Urinary bladder (tissue), 3 donors: ENCODE measurements at regions not wholly inside any gene's neighbourhood (a gene's known extent, or its start where the extent isn't known, plus 50 kb on each side); places are given as distances from the start of the nearest gene placed in this dataset.

ENCODE experiments used
- DNase-seq: peaks from one replicate; pipeline ENCODE4 v3.0.0-alpha.2; 2015; ENCODE audit errors: extremely low spot score
- H3K27ac ChIP-seq: one replicate; pipeline ENCODE4 v1.5.1; 2013; ENCODE audit warnings: low read depth, mild to moderate bottlenecking, moderate library complexity
- H3K36me3 ChIP-seq: one replicate; pipeline ENCODE4 v1.6.1; 2013; ENCODE audit warnings: mild to moderate bottlenecking, moderate library complexity; ENCODE audit not compliant: insufficient read depth
- H3K4me1 ChIP-seq: one replicate; pipeline ENCODE4 v1.6.1; 2013; ENCODE audit warnings: mild to moderate bottlenecking, moderate library complexity; ENCODE audit not compliant: insufficient read depth
- H3K4me3 ChIP-seq: one replicate; pipeline ENCODE4 v1.5.1; 2013; ENCODE audit warnings: low read depth, low read length
- WGBS: extraction: QIAGEN DNeasy Blood & Tissue Kit; methylation state at CpG from one replicate; pipeline ENCODE4 v1.1.7; 2013; 5-methylcytosine and 5-hydroxymethylcytosine counted together
- donor health status: healthy with polysubstance abuse.
- donor health status: healthy.

- Histone ChIP-seq H3K27ac (no peak overlapping the region), H3K4me1 (no peaks in the 10 kb centered on the region), H3K36me3 (no peaks in the 10 kb centered on the region), H3K4me3 (no peak overlapping the region)
- 74% methylated on average over 4 of the region's 4 CpGs for WGBS
- no peak for DNase-seq
These were observed 435.0 kb downstream of the CNTN6 start for GRCh38 chr3:1527786-1528185.

GRCh38 chr3:1528621-1529020 is 435.8 kb downstream of the CNTN6 start:
- no peak for DNase-seq
- Histone ChIP-seq H3K4me3 (no peak overlapping the region), H3K4me1 (no peaks in the 10 kb centered on the region), H3K27ac (no peak overlapping the region), H3K36me3 (no peaks in the 10 kb centered on the region)
- WGBS, result 80% methylated on average over 4 of the region's 4 CpGs

- no peaks in the 10 kb centered on the region for H3K36me3 ChIP-seq
- H3K4me3 ChIP-seq, result no peak overlapping the region
- H3K27ac ChIP-seq, result no peak overlapping the region
- H3K4me1 ChIP-seq, result no peaks in the 10 kb centered on the region
- WGBS, result 31% methylated on average over 4 of the region's 4 CpGs
- no peak for DNase-seq
These were observed 436.9 kb downstream of the CNTN6 start for GRCh38 chr3:1529676-1530075.

DNA sequence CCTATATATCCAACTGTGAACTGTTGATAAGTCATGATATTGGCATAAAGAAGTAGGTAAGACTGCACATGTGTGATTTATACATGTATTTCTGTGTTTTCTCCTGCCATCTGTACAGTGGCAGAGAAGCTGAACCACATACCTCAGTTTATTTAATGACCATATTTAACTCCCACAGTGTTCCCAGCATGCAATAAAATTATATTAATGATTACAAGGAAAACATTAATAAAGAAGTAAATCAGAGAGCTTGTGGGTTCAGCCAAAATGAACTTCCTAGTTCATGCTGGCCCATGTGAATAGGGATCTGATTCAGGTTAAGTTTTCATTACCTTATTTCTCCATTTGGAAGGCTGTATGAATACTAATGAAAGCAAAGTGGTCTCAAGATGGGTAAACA is 439.2 kb downstream of the CNTN6 start:
- Histone ChIP-seq H3K4me3 (no peak overlapping the region), H3K36me3 (no peaks in the 10 kb centered on the region), H3K27ac (no peak overlapping the region), H3K4me1 (no peaks in the 10 kb centered on the region)
- no peak for DNase-seq

- 90% methylated on average over 4 of the region's 4 CpGs for WGBS
- Histone ChIP-seq H3K4me3 (no peak overlapping the region), H3K36me3 (no peaks in the 10 kb centered on the region), H3K27ac (no peak overlapping the region), H3K4me1 (no peaks in the 10 kb centered on the region)
- no peak for DNase-seq
These were observed 440.2 kb downstream of the CNTN6 start for GRCh38 chr3:1532935-1533606.

DNA sequence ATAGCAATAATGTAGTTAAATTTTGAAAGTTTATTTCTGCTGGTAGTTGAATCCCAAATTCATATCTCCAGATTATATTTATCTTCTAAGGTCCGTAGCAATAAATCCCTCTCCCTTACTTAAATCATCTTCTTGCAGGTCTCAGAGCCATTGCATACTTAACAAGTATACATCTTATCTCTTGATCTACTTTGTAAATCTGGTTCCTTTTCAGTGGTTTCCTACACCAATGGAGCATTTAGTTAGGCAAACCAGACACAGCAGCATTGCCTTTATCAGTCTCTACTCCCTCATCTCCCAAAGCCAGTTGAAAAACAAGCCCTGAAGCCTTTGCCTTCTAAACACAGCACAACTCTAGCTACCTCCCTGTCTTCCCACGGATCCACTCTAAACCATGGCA is 440.9 kb downstream of the CNTN6 start:
- no peak for DNase-seq
- H3K27ac ChIP-seq, result no peak overlapping the region
- H3K36me3 ChIP-seq, result no peaks in the 10 kb centered on the region
- H3K4me3 ChIP-seq, result no peak overlapping the region
- WGBS, result 29% methylated on average over 2 of the region's 2 CpGs
- no peaks in the 10 kb centered on the region for H3K4me1 ChIP-seq

GRCh38 chr3:1534252-1534651 is 441.4 kb downstream of the CNTN6 start:
- Histone ChIP-seq H3K4me1 (no peaks in the 10 kb centered on the region), H3K27ac (no peak overlapping the region), H3K4me3 (no peak overlapping the region), H3K36me3 (no peaks in the 10 kb centered on the region)
- 67% methylated on average over 3 of the region's 3 CpGs for WGBS
- DNase-seq, result no peak

DNA sequence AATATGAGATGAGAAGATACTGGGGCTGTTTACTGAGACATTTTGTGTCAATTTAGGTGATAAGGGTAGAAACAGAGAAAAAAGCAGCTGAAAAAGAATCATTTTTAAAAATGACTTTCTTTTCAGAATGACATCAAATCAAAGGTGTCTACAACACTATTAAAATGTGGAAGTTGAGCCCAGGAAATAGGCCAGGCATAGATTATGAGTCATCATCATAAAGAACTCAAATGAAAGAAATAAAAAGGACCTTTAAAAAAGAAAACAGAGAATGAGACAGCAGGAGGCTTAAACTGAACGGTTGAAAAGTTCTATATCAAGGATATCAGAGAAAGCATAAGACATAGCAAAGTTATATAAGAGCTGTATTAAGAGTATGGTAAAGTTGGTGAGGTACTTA is 442.5 kb downstream of the CNTN6 start:
- Histone ChIP-seq H3K36me3 (no peaks in the 10 kb centered on the region), H3K27ac (no peak overlapping the region), H3K4me3 (no peak overlapping the region), H3K4me1 (no peaks in the 10 kb centered on the region)
- WGBS, result 35% methylated on average over 1 of the region's 1 CpG
- DNase-seq, result no peak

GRCh38 chr3:1540686-1541085 is 447.9 kb downstream of the CNTN6 start:
- 84% methylated on average over 1 of the region's 1 CpG for WGBS
- DNase-seq, result no peak
- Histone ChIP-seq H3K36me3 (no peaks in the 10 kb centered on the region), H3K4me3 (no peak overlapping the region), H3K4me1 (no peaks in the 10 kb centered on the region), H3K27ac (no peak overlapping the region)

DNA sequence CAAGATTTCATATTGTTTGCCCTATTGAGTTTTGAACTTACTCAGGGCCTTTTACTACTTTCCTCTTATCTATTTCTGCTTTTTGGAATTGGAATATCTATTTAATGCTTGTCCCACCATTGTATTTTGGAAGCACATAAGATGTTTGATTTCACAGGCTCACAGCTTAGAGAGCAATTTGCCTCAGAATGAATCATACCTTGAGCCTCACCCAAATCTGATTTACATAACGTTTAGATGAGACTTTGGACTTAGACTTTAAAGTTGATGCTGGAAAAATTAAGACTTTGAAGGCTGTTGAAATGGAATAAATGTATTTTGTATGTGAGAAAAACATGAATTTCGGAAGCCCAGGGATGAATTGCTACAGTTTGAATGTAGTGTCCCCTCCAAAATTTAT is 458.9 kb downstream of the CNTN6 start:
- H3K4me1 ChIP-seq, result no peaks in the 10 kb centered on the region
- no peak for DNase-seq
- 68% methylated on average over 2 of the region's 2 CpGs for WGBS
- no peaks in the 10 kb centered on the region for H3K36me3 ChIP-seq
- no peak overlapping the region for H3K27ac ChIP-seq
- H3K4me3 ChIP-seq, result no peak overlapping the region

DNA sequence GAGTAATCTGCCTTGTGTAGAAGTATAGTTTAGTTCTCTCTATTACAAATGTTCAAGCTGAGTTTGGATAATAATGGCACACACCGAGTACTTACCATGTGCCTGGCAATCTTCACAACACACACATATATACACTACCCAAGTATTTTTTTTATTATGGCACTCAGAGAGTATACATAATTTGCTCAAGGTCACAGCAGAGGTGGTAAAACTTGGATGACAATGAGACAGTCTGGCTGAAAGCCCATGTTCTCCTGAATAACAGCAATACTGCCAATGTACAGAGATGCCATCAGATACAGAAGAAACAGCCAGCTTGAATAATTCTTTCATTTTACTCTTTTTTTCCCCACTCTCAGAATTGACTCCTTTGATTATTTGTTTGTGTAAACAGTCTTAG is 460.0 kb downstream of the CNTN6 start:
- H3K27ac ChIP-seq, result no peak overlapping the region
- no peak for DNase-seq
- 74% methylated on average over 1 of the region's 1 CpG for WGBS
- H3K4me3 ChIP-seq, result no peak overlapping the region
- no peaks in the 10 kb centered on the region for H3K36me3 ChIP-seq
- H3K4me1 ChIP-seq, result no peaks in the 10 kb centered on the region

DNA sequence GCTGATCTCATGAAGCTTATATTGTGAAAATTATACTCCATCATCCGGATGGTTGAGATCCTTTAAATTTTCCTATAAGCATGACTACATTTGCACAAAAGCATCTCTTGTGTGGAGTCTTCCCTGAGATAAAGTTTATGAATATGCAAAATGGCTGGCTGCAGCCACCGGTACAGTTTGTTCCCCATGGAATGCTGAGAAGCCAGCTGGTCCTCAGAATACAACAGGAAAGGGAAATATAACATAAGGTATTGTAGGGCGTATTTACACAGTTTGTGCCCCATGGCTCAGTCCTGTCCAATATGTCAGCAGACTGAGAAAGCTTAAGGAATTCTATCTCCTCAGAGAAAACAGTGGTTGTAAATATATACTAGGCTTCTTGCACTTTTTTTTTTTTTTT is 468.6 kb downstream of the CNTN6 start:
- Histone ChIP-seq H3K27ac (no peak overlapping the region), H3K4me3 (no peak overlapping the region), H3K36me3 (no peaks in the 10 kb centered on the region), H3K4me1 (no peaks in the 10 kb centered on the region)
- 85% methylated on average over 3 of the region's 3 CpGs for WGBS
- no peak for DNase-seq

DNA sequence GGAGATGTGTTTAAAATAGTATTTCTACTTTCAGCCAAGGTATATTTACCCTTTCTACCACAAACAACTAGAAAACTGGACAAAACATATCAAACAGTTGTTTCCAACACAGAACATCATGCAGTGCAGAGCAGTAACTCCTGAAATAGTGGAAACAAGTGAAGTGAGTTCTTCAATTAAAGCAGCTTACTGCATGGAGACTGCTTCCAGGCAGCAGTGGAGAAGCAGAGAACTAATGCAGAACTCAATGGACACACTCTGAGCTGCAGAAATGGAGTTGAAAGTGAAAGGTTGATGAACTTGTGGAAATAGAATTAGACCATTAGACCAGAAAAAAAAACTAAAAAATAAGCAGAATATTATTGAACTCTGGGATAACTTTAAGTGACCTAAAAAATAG is 478.9 kb downstream of the CNTN6 start:
- H3K36me3 ChIP-seq, result no peaks in the 10 kb centered on the region

GRCh38 chr3:1576047-1576446 is 483.2 kb downstream of the CNTN6 start:
- DNase-seq, result no peak
- 94% methylated on average over 3 of the region's 3 CpGs for WGBS
- Histone ChIP-seq H3K4me3 (no peak overlapping the region), H3K4me1 (no peaks in the 10 kb centered on the region), H3K36me3 (no peaks in the 10 kb centered on the region), H3K27ac (no peak overlapping the region)

More for the DNA sequence above, 478.9 kb downstream of the CNTN6 start:
- Histone ChIP-seq H3K4me3 (no peak overlapping the region), H3K4me1 (no peaks in the 10 kb centered on the region), H3K27ac (no peak overlapping the region)
- DNase-seq, result no peak
